H1 (cell line): ENCODE measurements at regions not wholly inside any gene's neighbourhood (a gene's known extent, or its start where the extent isn't known, plus 50 kb on each side); places are given as distances from the start of the nearest gene placed in this dataset.

ENCODE experiments used
- CTCF ChIA-PET: fragments of 300-600 bp; sonication (Branson Sonifier 250); formaldehyde crosslinking; loops from one replicate; lab custom pipeline; 2021; ENCODE audit not compliant: partially characterized antibody; lab: Charles Lee
- POLR2A ChIA-PET: fragments of 300-600 bp; sonication (Branson Sonifier 250); formaldehyde crosslinking; loops from one replicate; lab custom pipeline; 2021; ENCODE audit warnings: inconsistent platforms; ENCODE audit not compliant: partially characterized antibody; lab: Charles Lee
- DNase-seq, 2 experiments: peaks; one replicate each; pipeline versions ENCODE4 v3.0.0 to v3.0.0-alpha.2; 2010 to 2022; ENCODE audit warnings: low spot score in 2 of 2, low read depth in 1 of 2, mixed read lengths in 1 of 2
- FAIRE-seq: peaks from 2 replicates; lab custom pipeline; 2011; peaks lifted over from hg19 to GRCh38; lab: Jason Lieb, UNC
- H2AFZ ChIP-seq: 2 replicates; pipeline ENCODE4 v1.8.1; 2012; ENCODE audit warnings: low read length, inconsistent platforms
- H2AK5ac ChIP-seq: 2 replicates; pipeline ENCODE4 v1.6.1; 2013; ENCODE audit warnings: low read depth, low read length
- H2BK120ac ChIP-seq: replicated peaks from 2 replicates; pipeline ENCODE3; 2013; ENCODE audit warnings: low read depth, low read length, inconsistent platforms
- H2BK12ac ChIP-seq: 2 replicates; pipeline ENCODE4 v1.6.1; 2013; ENCODE audit warnings: low read depth, low read length
- H2BK15ac ChIP-seq: 2 replicates; pipeline ENCODE4 v1.6.1; 2013; ENCODE audit warnings: low read length
- H2BK20ac ChIP-seq: 2 replicates; pipeline ENCODE4 v1.6.1; 2013; ENCODE audit warnings: low read length
- H2BK5ac ChIP-seq: 2 replicates; pipeline ENCODE4 v1.6.1; 2013; ENCODE audit warnings: low read depth, low read length
- H3K14ac ChIP-seq: 2 replicates; pipeline ENCODE4 v1.6.1; 2013; ENCODE audit warnings: inconsistent platforms; ENCODE audit not compliant: insufficient read length
- H3K18ac ChIP-seq: 2 replicates; pipeline ENCODE4 v1.6.1; 2013; ENCODE audit warnings: low read length; ENCODE audit errors: extremely low read depth
- H3K23ac ChIP-seq: 2 replicates; pipeline ENCODE4 v1.6.1; 2013; ENCODE audit warnings: inconsistent platforms; ENCODE audit not compliant: insufficient read length
- H3K23me2 ChIP-seq: 2 replicates; pipeline ENCODE4 v1.6.1; 2013; ENCODE audit warnings: low read depth, low read length
- H3K27ac ChIP-seq: 2 replicates; pipeline ENCODE4 v1.6.1; 2011; ENCODE audit warnings: low read depth, low read length, inconsistent platforms
- H3K27me3 ChIP-seq, 4 experiments: replicated peaks in 1 of 4; 1 replicate in 1 of 4; 2 replicates in 3 of 4; pipeline versions ENCODE4 v1.6.1 to v1.8.1; 2011 to 2013; ENCODE audit warnings: low read length in 3 of 4, mild to moderate bottlenecking in 3 of 4, inconsistent platforms in 2 of 4, mixed read lengths in 2 of 4, moderate library complexity in 1 of 4; ENCODE audit not compliant: control insufficient read depth in 3 of 4, insufficient read depth in 3 of 4; ENCODE audit errors: extremely low read depth in 1 of 4
- H3K36me3 ChIP-seq, 4 experiments: 2 replicates each; pipeline versions ENCODE4 v1.6.1 to v1.8.1; 2011 to 2013; ENCODE audit warnings: mild to moderate bottlenecking in 4 of 4, low read length in 3 of 4, moderate library complexity in 2 of 4, control low read depth in 1 of 4, inconsistent platforms in 1 of 4; ENCODE audit not compliant: insufficient read depth in 4 of 4, control insufficient read depth in 2 of 4
- H3K4ac ChIP-seq: replicated peaks from 2 replicates; pipeline ENCODE3; 2013; ENCODE audit warnings: low read length, low read depth, mixed read lengths, inconsistent platforms; ENCODE audit not compliant: insufficient read length
- H3K4me1 ChIP-seq, 4 experiments: replicated peaks in 1 of 4; 1 replicate in 1 of 4; 2 replicates in 3 of 4; pipeline versions ENCODE4 v1.6.1 to v1.8.1; 2011 to 2013; ENCODE audit warnings: low read length in 3 of 4, inconsistent platforms in 2 of 4, mixed read lengths in 1 of 4; ENCODE audit not compliant: insufficient read depth in 4 of 4, control insufficient read depth in 3 of 4
- H3K4me2 ChIP-seq, 2 experiments: 2 replicates each; pipeline versions ENCODE4 v1.6.1 to v1.8.1; 2011 to 2013; ENCODE audit warnings: low read depth in 2 of 2, low read length in 2 of 2, control low read depth in 1 of 2, inconsistent platforms in 1 of 2, mild to moderate bottlenecking in 1 of 2; ENCODE audit not compliant: insufficient read depth in 1 of 2
- H3K4me3 ChIP-seq, 4 experiments: fragments of 200-600, 300-600 bp in 1 of 4; sonication (generic), shearing (Covaris generic), sonication (Bioruptor Twin) in 1 of 4; 2 replicates each; pipeline versions ENCODE4 v1.5.1 to v1.8.1; 2011 to 2016; ENCODE audit warnings: low read length in 4 of 4, low read depth in 3 of 4, control low read depth in 2 of 4, inconsistent platforms in 2 of 4, mild to moderate bottlenecking in 2 of 4, mixed read lengths in 1 of 4, moderate library complexity in 1 of 4; ENCODE audit not compliant: insufficient read depth in 2 of 4; ENCODE audit errors: extremely low read depth in 1 of 4
- H3K56ac ChIP-seq: replicated peaks from 2 replicates; pipeline ENCODE3; 2013; ENCODE audit warnings: low read depth, mild to moderate bottlenecking, mixed read lengths, low read length, inconsistent platforms; ENCODE audit not compliant: insufficient read length
- H3K79me1 ChIP-seq: 2 replicates; pipeline ENCODE4 v1.6.1; 2013; ENCODE audit warnings: low read depth, low read length, control low read depth
- H3K79me2 ChIP-seq, 2 experiments: 2 replicates each; pipeline versions ENCODE4 v1.6.1 to v1.8.1; 2012 to 2013; ENCODE audit warnings: low read length in 2 of 2, mild to moderate bottlenecking in 2 of 2, inconsistent platforms in 1 of 2; ENCODE audit not compliant: insufficient read depth in 2 of 2, control insufficient read depth in 1 of 2
- H3K9ac ChIP-seq, 4 experiments: replicated peaks in 1 of 4; 1 replicate in 1 of 4; 2 replicates in 3 of 4; pipeline versions ENCODE4 v1.6.1 to v1.8.1; 2011 to 2013; ENCODE audit warnings: low read depth in 3 of 4, low read length in 3 of 4, control low read depth in 2 of 4, mild to moderate bottlenecking in 2 of 4, moderate library complexity in 2 of 4, inconsistent platforms in 1 of 4; ENCODE audit errors: extremely low read depth in 1 of 4
- H3K9me3 ChIP-seq, 2 experiments: 2 replicates each; pipeline versions ENCODE4 v1.6.1 to v1.8.1; 2012 to 2013; ENCODE audit warnings: mild to moderate bottlenecking in 2 of 2, moderate library complexity in 2 of 2, control low read depth in 1 of 2, inconsistent platforms in 1 of 2, low read depth in 1 of 2, low read length in 1 of 2, mixed read lengths in 1 of 2; ENCODE audit not compliant: insufficient read depth in 2 of 2
- H4K20me1 ChIP-seq, 2 experiments: replicated peaks in 1 of 2; 2 replicates each; pipeline versions ENCODE3 to v1.8.1; 2011 to 2013; ENCODE audit warnings: inconsistent platforms in 2 of 2, low read length in 2 of 2, mild to moderate bottlenecking in 1 of 2; ENCODE audit not compliant: insufficient read depth in 2 of 2, control insufficient read depth in 1 of 2
- H4K5ac ChIP-seq: 2 replicates; pipeline ENCODE4 v1.6.1; 2013; ENCODE audit warnings: low read length, low read depth, mixed read lengths, inconsistent platforms; ENCODE audit not compliant: insufficient read length
- H4K8ac ChIP-seq: 2 replicates; pipeline ENCODE4 v1.8.0; 2013; ENCODE audit warnings: mild to moderate bottlenecking, moderate library complexity, low read length, inconsistent platforms; ENCODE audit not compliant: insufficient read depth; ENCODE audit errors: extremely low read depth
- H4K91ac ChIP-seq: replicated peaks from 2 replicates; pipeline ENCODE3; 2013; ENCODE audit warnings: low read length, mixed read lengths, inconsistent platforms; ENCODE audit not compliant: insufficient read length
- WGBS, 2 experiments: shearing (Covaris generic) in 1 of 2; methylation state at CpG; one replicate each; pipeline versions ENCODE4 v1.1.6 to v1.1.7; 2013 to 2015; ENCODE audit warnings: low lambda C conversion rate in 2 of 2, mixed read lengths in 2 of 2, inconsistent platforms in 1 of 2, low coverage in 1 of 2, missing lambda C conversion rate in 1 of 2; ENCODE audit not compliant: insufficient replicate concordance in 2 of 2, insufficient coverage in 1 of 2, insufficient read length in 1 of 2; ENCODE audit errors: extremely low coverage in 1 of 2, missing lambda C conversion rate in 1 of 2; 5-methylcytosine and 5-hydroxymethylcytosine counted together

- no peak overlapping the region for H3K9ac ChIP-seq
- no peak for FAIRE-seq
These were observed 170.6 kb upstream of the GK2 start for GRCh38 chr4:79578606-79579005.

More at GRCh38 chr4:79578606-79579005, 170.6 kb upstream of the GK2 start:
- H4K5ac ChIP-seq: no peak overlapping the region
- no peak overlapping the region for H2BK5ac ChIP-seq
- H3K56ac ChIP-seq: no peak overlapping the region
- no peak overlapping the region for H4K8ac ChIP-seq
- ChIA-PET POLR2A (no interaction called here), CTCF (interaction anchor here (1.0 kb wide), 2 partner anchors 33 to 626 kb away, joined by 3 to 4 read pairs; no protein-coding TSS in a partner anchor)
- no peaks in the 10 kb centered on the region for H3K23me2 ChIP-seq
- H3K27me3 ChIP-seq: peaks cover 0 to 1% (median 0%) of the 10 kb centered on the region in 4 experiments; a peak in 1 of 7 replicates
- H3K4me3 ChIP-seq: no peak overlapping the region
- no peak overlapping the region for H3K4me2 ChIP-seq
- H2BK12ac ChIP-seq: no peak overlapping the region
- H2AFZ ChIP-seq: no peak overlapping the region
- no peak overlapping the region for H2BK120ac ChIP-seq
- no peak overlapping the region for H3K18ac ChIP-seq
- no peak overlapping the region for H3K14ac ChIP-seq
- H2BK15ac ChIP-seq: no peak overlapping the region
- no peak overlapping the region for H3K4ac ChIP-seq
- H3K27ac ChIP-seq: no peak overlapping the region
- H3K4me1 ChIP-seq: peaks cover 0 to 2% (median 0%) of the 10 kb centered on the region in 4 experiments; a peak in 3 of 7 replicates
- no peak overlapping the region for H3K23ac ChIP-seq
- no peaks in the 10 kb centered on the region for H3K9me3 ChIP-seq
- H4K91ac ChIP-seq: no peak overlapping the region
- H2AK5ac ChIP-seq: no peak overlapping the region
- H4K20me1 ChIP-seq: no peaks in the 10 kb centered on the region
- no peak for DNase-seq
- no peaks in the 10 kb centered on the region for H3K79me2 ChIP-seq
- 100% methylated on average over 3 of the region's 3 CpGs; no CpG with 5 or more reads in 1 of the 2 experiments for WGBS, 2 experiments
- no peaks in the 10 kb centered on the region for H3K36me3 ChIP-seq
- H3K79me1 ChIP-seq: no peaks in the 10 kb centered on the region
- H2BK20ac ChIP-seq: no peak overlapping the region
